Colonic mucosa (tissue), 4 donors: ENCODE measurements at regions not wholly inside any gene's neighbourhood (a gene's known extent, or its start where the extent isn't known, plus 50 kb on each side); places are given as distances from the start of the nearest gene placed in this dataset.
A peak's percentile ranks its signal among the peaks of the same experiment; 100 is the strongest.

ENCODE experiments used
- DNase-seq: peaks from one replicate; pipeline ENCODE4 v3.0.0-alpha.2; 2020
- H3K27ac ChIP-seq: fragments of 200-600 bp; one replicate; pipeline ENCODE4 v1.8.0; 2021
- H3K27me3 ChIP-seq: fragments of 200-600 bp; one replicate; pipeline ENCODE4 v1.8.0; 2021
- H3K36me3 ChIP-seq: fragments of 200-600 bp; one replicate; pipeline ENCODE4 v1.8.0; 2021
- H3K4me1 ChIP-seq: fragments of 200-600 bp; one replicate; pipeline ENCODE4 v1.8.0; 2021; ENCODE audit warnings: mild to moderate bottlenecking
- H3K4me3 ChIP-seq: fragments of 200-600 bp; one replicate; pipeline ENCODE4 v1.8.0; 2021
- H3K9ac ChIP-seq, 2 donors: one replicate each; pipeline ENCODE4 v1.7.0; 2013; ENCODE audit warnings: control low read depth in 2 of 2, low read depth in 2 of 2, low read length in 2 of 2
- H3K9me3 ChIP-seq: fragments of 200-600 bp; one replicate; pipeline ENCODE4 v1.8.0; 2021
- CTCF ChIP-seq: fragments of 200-600 bp; IDR thresholded peaks from one replicate; pipeline ENCODE4 v1.8.0; 2022; ENCODE audit warnings: antibody characterized with exemption, mild to moderate bottlenecking
- intact Hi-C: fragments of 100-400 bp; cut with DNase I; formaldehyde crosslinking; loops from one replicate; pipeline ENCODE4 v1.14.1; 2022
- donor health status: healthy.
- donor health status: DM: no; HTN: no; CAD: no.
- donor health status: DM: no; HTN: no; CAD: no.

- Histone ChIP-seq H3K4me3 (no peak overlapping the region), H3K27me3 (no peaks in the 10 kb centered on the region), H3K36me3 (no peaks in the 10 kb centered on the region), H3K27ac (no peak overlapping the region), H3K9me3 (no peaks in the 10 kb centered on the region), H3K9ac (no peak overlapping the region), H3K4me1 (no peaks in the 10 kb centered on the region)
- no peak for TF ChIP-seq CTCF
- intact Hi-C loops = no loop called here
- peak; percentile 22 for DNase-seq
Measured at GRCh38 chr12:114799574-114800487, 115.9 kb upstream of the TBX3 start.

- H3K9me3 ChIP-seq = no peaks in the 10 kb centered on the region
- no peaks in the 10 kb centered on the region for H3K4me1 ChIP-seq
- no peak for TF ChIP-seq CTCF
- intact Hi-C loops = no loop called here
- no peak for DNase-seq
- H3K4me3 ChIP-seq = no peak overlapping the region
- no peaks in the 10 kb centered on the region for H3K27me3 ChIP-seq
- H3K36me3 ChIP-seq = no peaks in the 10 kb centered on the region
- H3K9ac ChIP-seq = no peak overlapping the region
- H3K27ac ChIP-seq = no peak overlapping the region
Measured at GRCh38 chr12:114794049-114794558, 110.1 kb upstream of the TBX3 start.

GRCh38 chr12:114790276-114790675 is 106.3 kb upstream of the TBX3 start:
- Histone ChIP-seq H3K9ac (no peak overlapping the region), H3K36me3 (no peaks in the 10 kb centered on the region), H3K27ac (no peak overlapping the region), H3K27me3 (no peaks in the 10 kb centered on the region), H3K4me1 (no peaks in the 10 kb centered on the region), H3K9me3 (no peaks in the 10 kb centered on the region), H3K4me3 (no peak overlapping the region)
- DNase-seq = no peak
- intact Hi-C loops = no loop called here
- no peak for TF ChIP-seq CTCF

GRCh38 chr12:114789821-114790220 is 105.8 kb upstream of the TBX3 start:
- DNase-seq = no peak
- Histone ChIP-seq H3K36me3 (no peaks in the 10 kb centered on the region), H3K9me3 (no peaks in the 10 kb centered on the region), H3K27me3 (no peaks in the 10 kb centered on the region), H3K4me1 (no peaks in the 10 kb centered on the region), H3K9ac (no peak overlapping the region), H3K4me3 (no peak overlapping the region), H3K27ac (no peak overlapping the region)
- no peak for TF ChIP-seq CTCF
- intact Hi-C loops = no loop called here

GRCh38 chr12:114789276-114789675 is 105.3 kb upstream of the TBX3 start:
- H3K4me3 ChIP-seq = no peak overlapping the region
- no peaks in the 10 kb centered on the region for H3K4me1 ChIP-seq
- no peaks in the 10 kb centered on the region for H3K27me3 ChIP-seq
- no peak overlapping the region for H3K9ac ChIP-seq
- intact Hi-C loops = no loop called here
- H3K27ac ChIP-seq = no peak overlapping the region
- H3K36me3 ChIP-seq = no peaks in the 10 kb centered on the region
- H3K9me3 ChIP-seq = no peaks in the 10 kb centered on the region
- DNase-seq = no peak
- no peak for TF ChIP-seq CTCF
